Gastroesophageal sphincter (tissue), 4 donors: ENCODE measurements at regions not wholly inside any gene's neighbourhood (a gene's known extent, or its start where the extent isn't known, plus 50 kb on each side); places are given as distances from the start of the nearest gene placed in this dataset.

Experiments
- ATAC-seq: fragments of 150-250 bp; one replicate; pipeline ENCODE4 v1.9.1; 2016; ENCODE audit warnings: mild to moderate bottlenecking, moderate library complexity
- H3K27ac ChIP-seq, 4 donors: fragments of 200-600 bp; sonication (generic) in 3 of 4; 1 replicate in 3 of 4; 2 replicates in 1 of 4; pipeline ENCODE4 v1.5.1; 2016 to 2019
- H3K27me3 ChIP-seq: fragments of 200-600 bp; sonication (generic); one replicate; pipeline ENCODE4 v1.5.1; 2019
- H3K36me3 ChIP-seq, 2 donors: fragments of 200-600 bp; sonication (generic); one replicate each; pipeline ENCODE4 v1.5.1; 2019; ENCODE audit warnings: control low read depth in 1 of 2
- H3K4me1 ChIP-seq, 3 donors: fragments of 200-600 bp; sonication (generic); 1 replicate in 2 of 3; 2 replicates in 1 of 3; pipeline ENCODE4 v1.5.1; 2016 to 2019; ENCODE audit warnings: control low read depth in 2 of 3
- H3K4me3 ChIP-seq, 2 donors: fragments of 200-600 bp; sonication (generic); one replicate each; pipeline ENCODE4 v1.5.1; 2019; ENCODE audit warnings: mild to moderate bottlenecking in 1 of 2, moderate library complexity in 1 of 2
- H3K9me3 ChIP-seq, 3 donors: fragments of 200-600 bp; sonication (generic); one replicate each; pipeline ENCODE4 v1.5.1; 2017 to 2019; ENCODE audit warnings: control low read depth in 2 of 3
- EP300 ChIP-seq: sonication (generic); formaldehyde crosslinking; IDR thresholded peaks from one replicate; pipeline ENCODE4 v1.6.1; 2017; ENCODE audit warnings: antibody characterized with exemption, mild to moderate bottlenecking
- POLR2A ChIP-seq, 2 donors: fragments of 450-650 bp; IDR thresholded peaks; one replicate each; pipeline ENCODE4 v1.6.1; 2017; ENCODE audit warnings: antibody characterized with exemption in 2 of 2, mild to moderate bottlenecking in 2 of 2, moderate library complexity in 1 of 2
- POLR2AphosphoS5 ChIP-seq: sonication (generic); formaldehyde crosslinking; IDR thresholded peaks from one replicate; pipeline ENCODE4 v1.6.1; 2017; ENCODE audit warnings: antibody characterized with exemption
- WGBS, 2 donors: methylation state at CpG; one replicate each; pipeline ENCODE4 v1.1.5; 2018; ENCODE audit warnings: low coverage in 1 of 2; 5-methylcytosine and 5-hydroxymethylcytosine counted together
- TF ChIP-seq, protein P1 (sequence below), 4 experiments: fragments of 200-600 bp in 2 of 4; fragments of 450-650 bp in 2 of 4; sonication (generic) in 1 of 4; IDR thresholded peaks; one replicate each; pipeline ENCODE4 v1.5.1; 2017 to 2019; ENCODE audit warnings: antibody characterized with exemption in 4 of 4, mild to moderate bottlenecking in 2 of 4, moderate library complexity in 2 of 4

DNA sequence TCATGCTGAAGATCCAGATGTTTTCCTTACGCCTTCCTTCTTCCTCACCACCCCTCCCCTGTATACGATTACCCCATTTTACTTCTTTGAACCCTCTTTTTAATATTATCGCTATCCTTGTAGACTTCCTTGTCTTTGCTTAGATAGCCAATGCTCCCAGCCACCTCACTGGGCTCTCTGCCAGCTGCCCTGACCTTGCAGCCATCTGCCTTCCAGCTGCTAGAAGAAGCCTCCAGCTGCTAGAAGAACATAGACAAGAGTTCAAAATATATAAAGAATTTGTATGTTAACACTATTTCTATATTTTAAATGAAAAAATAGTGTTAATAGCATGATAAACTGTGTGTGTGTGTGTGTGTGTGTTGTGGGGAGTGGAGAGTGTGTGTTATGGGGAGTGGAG is 374.7 kb downstream of the ANKRD50 start:
- no peak overlapping the region for H3K27ac ChIP-seq
- TF ChIP-seq POLR2A (IDR thresholded peaks at IDR 0.05), result no peak
- no peak for TF ChIP-seq POLR2AphosphoS5
- TF ChIP-seq, protein P1, sequence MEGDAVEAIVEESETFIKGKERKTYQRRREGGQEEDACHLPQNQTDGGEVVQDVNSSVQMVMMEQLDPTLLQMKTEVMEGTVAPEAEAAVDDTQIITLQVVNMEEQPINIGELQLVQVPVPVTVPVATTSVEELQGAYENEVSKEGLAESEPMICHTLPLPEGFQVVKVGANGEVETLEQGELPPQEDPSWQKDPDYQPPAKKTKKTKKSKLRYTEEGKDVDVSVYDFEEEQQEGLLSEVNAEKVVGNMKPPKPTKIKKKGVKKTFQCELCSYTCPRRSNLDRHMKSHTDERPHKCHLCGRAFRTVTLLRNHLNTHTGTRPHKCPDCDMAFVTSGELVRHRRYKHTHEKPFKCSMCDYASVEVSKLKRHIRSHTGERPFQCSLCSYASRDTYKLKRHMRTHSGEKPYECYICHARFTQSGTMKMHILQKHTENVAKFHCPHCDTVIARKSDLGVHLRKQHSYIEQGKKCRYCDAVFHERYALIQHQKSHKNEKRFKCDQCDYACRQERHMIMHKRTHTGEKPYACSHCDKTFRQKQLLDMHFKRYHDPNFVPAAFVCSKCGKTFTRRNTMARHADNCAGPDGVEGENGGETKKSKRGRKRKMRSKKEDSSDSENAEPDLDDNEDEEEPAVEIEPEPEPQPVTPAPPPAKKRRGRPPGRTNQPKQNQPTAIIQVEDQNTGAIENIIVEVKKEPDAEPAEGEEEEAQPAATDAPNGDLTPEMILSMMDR (IDR thresholded peaks at IDR 0.05), result no peak
- no peak for TF ChIP-seq EP300
- no peaks in the 10 kb centered on the region for H3K36me3 ChIP-seq
- no peaks in the 10 kb centered on the region for H3K9me3 ChIP-seq
- 59 to 60% methylated on average over 2 to 3 of the region's 3 CpGs for WGBS, 2 donors
- ATAC-seq, result no peak
- no peaks in the 10 kb centered on the region for H3K4me1 ChIP-seq
- H3K27me3 ChIP-seq, result no peaks in the 10 kb centered on the region
- H3K4me3 ChIP-seq, result no peak overlapping the region

DNA sequence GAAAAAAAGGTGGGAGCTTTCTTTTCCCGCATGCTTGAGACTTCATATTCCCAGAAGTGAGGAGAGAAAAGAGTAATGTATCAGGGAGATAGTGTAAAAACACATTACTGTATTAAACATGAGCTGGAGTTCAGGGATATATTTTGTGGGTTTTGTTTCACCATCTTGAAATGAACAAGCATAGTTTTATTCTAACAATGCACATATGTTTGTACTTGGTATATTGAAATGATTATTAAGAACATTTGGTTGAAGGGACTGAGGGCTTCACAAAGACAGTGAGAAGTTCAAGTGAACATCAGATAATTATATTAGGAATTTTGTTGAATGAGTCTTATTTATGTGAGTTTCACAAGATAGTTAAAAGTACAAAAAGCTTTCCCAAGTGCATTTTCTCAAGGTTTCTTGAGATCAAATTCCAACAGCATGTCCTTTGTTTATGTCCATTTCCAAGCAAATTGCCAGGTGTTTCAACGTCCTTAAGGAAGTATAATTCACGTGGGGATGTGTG is 368.8 kb downstream of the ANKRD50 start:
- ATAC-seq, result no peak
- no peaks in the 10 kb centered on the region for H3K9me3 ChIP-seq
- H3K36me3 ChIP-seq, result no peaks in the 10 kb centered on the region
- no peaks in the 10 kb centered on the region for H3K27me3 ChIP-seq
- no peak overlapping the region for H3K4me3 ChIP-seq
- H3K27ac ChIP-seq, result no peak overlapping the region
- no peaks in the 10 kb centered on the region for H3K4me1 ChIP-seq
- WGBS, 2 donors, result 52 to 62% methylated on average over 3 of the region's 3 CpGs
- TF ChIP-seq POLR2A (IDR thresholded peaks at IDR 0.05) (no peak), EP300 (no peak)

DNA sequence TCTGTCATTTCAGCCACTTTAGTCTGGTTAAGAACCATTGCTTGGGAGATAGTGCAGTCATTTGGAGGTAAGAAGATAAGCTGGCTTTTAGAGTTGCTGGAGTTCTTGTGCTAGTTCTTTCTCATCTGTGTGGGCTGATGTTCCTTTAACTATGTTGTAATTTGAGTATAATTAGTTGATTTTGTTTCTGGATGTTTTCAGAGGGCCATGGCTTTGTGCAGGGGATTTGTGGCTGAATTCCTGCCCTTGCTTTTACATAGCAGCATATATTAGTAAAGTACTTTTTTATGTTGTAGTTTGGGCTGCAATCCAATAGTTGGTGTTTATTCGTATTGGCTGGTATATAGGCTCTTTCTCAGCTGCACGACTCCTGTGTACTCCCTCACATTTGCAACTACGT is 339.6 kb downstream of the ANKRD50 start:
- Histone ChIP-seq H3K4me1 (no peaks in the 10 kb centered on the region), H3K9me3 (peaks cover 0 to 12% (median 0%) of the 10 kb centered on the region in 3 donors), H3K27me3 (no peaks in the 10 kb centered on the region), H3K27ac (no peak overlapping the region), H3K4me3 (no peak overlapping the region), H3K36me3 (no peaks in the 10 kb centered on the region)
- 68 to 83% methylated on average over 3 of the region's 3 CpGs for WGBS, 2 donors
- TF ChIP-seq POLR2A (IDR thresholded peaks at IDR 0.05) (no peak), EP300 (no peak), POLR2AphosphoS5 (no peak)
- TF ChIP-seq, protein P1 (IDR thresholded peaks at IDR 0.05), result no peak
- no peak for ATAC-seq

DNA sequence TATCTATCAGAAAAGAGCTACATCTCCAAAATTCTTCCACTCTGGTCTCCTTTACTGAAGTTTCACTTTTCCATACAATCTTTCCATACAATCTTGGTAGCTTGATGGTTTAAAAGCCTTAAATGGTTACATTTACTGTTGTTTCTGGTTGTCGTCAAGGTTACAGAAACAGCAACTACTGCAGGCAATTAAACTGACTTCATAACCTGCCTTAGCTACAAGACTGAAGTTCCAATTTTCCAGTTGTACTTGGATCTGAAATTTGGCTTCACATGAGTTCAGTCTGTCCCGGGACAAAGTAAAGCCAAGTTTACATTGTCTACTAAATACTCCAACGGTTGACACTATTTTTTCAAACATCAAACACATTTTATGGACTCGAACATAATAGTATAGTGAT is 326.4 kb downstream of the ANKRD50 start:
- TF ChIP-seq POLR2A (IDR thresholded peaks at IDR 0.05) (no peak), POLR2AphosphoS5 (no peak), EP300 (no peak)
- TF ChIP-seq, protein P1 (IDR thresholded peaks at IDR 0.05), result no peak
- H3K4me1 ChIP-seq, result peaks cover 0 to 7% (median 0%) of the 10 kb centered on the region in 3 donors
- ATAC-seq, result no peak
- no peaks in the 10 kb centered on the region for H3K27me3 ChIP-seq
- no peaks in the 10 kb centered on the region for H3K9me3 ChIP-seq
- WGBS, 2 donors, result 20 to 34% methylated on average over 4 of the region's 4 CpGs
- H3K27ac ChIP-seq, result no peak overlapping the region
- no peak overlapping the region for H3K4me3 ChIP-seq
- H3K36me3 ChIP-seq, result no peaks in the 10 kb centered on the region

DNA sequence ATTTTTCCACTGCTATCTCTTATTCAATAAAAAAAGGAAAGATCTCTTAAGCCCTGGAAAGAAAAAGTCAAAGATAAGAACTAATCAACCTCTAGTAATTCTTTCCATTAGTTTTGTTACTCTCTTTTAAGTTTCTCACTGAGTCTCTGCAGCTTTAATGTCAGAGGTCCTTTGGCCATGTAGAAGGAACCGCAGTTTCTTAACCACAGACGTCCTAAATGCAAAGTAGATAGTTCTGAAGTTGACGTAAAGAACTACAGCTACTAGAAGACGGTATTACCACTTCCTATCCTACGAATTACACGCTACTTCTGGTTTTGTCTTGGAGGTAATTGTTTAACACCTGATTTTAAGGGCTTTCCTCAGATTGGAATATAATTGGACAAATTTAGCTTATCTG is 325.9 kb downstream of the ANKRD50 start:
- H3K27ac ChIP-seq, result no peak overlapping the region
- no peaks in the 10 kb centered on the region for H3K9me3 ChIP-seq
- no peaks in the 10 kb centered on the region for H3K27me3 ChIP-seq
- no peak for ATAC-seq
- no peak overlapping the region for H3K4me3 ChIP-seq
- TF ChIP-seq, protein P1 (IDR thresholded peaks at IDR 0.05), result no peak
- TF ChIP-seq EP300, result no peak
- TF ChIP-seq POLR2AphosphoS5, result no peak
- TF ChIP-seq POLR2A (IDR thresholded peaks at IDR 0.05), result no peak
- 64 to 85% methylated on average over 6 of the region's 6 CpGs for WGBS, 2 donors
- H3K4me1 ChIP-seq, result peaks cover 0 to 7% (median 0%) of the 10 kb centered on the region in 3 donors
- no peaks in the 10 kb centered on the region for H3K36me3 ChIP-seq
